Caki2 (cell line): ENCODE measurements at regions not wholly inside any gene's neighbourhood (a gene's known extent, or its start where the extent isn't known, plus 50 kb on each side); places are given as distances from the start of the nearest gene placed in this dataset.

Source experiments
- DNase-seq: peaks from one replicate; pipeline ENCODE4 v3.0.0-alpha.2; 2015; ENCODE audit warnings: low read depth
- in situ Hi-C: cut with HindIII; loops from 2 replicates; pipeline ENCODE4 v1.10.0; 2016; ENCODE audit warnings: low sequenced_read_pairs, low pct_unique_long_range_greater_than_20kb, mixed read lengths

DNA sequence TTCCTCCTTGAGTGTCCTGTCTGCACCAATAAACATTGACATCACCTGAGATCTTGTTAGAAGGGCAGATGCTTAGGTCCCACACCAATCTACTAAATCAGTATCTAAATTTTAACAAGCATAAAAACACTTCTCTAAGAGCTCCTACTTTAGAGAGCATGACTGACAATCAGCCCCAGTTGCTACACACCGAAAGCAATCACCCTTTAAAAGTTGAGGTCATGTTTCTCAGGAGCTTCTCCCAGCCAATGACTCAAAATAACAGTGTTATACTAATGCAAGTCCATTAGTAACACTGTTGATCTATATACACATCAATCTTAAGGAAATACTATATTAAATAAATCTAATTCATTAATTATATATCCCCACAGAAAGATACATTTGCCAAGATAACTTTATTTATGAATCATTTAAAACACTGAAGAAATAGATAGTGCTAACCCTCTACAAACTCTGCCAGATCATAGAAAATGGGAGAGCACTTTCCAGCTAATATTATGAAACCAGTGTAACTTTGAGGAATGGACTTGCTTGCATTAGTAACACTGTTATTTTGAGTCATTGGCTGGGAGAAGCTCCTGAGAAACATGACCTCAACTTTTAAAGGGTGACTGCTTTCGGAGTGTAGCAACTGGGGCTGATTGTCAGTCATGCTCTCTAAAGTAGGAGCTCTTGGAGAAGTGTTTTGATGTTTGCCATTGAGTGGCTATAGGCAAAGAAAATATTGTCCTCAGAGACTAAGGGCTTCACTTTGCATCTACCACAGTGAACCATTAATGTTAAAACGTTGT, 109.8 kb upstream of the HDX start:
- in situ Hi-C loops: no loop called here
- DNase-seq: peak; percentile 1

DNA sequence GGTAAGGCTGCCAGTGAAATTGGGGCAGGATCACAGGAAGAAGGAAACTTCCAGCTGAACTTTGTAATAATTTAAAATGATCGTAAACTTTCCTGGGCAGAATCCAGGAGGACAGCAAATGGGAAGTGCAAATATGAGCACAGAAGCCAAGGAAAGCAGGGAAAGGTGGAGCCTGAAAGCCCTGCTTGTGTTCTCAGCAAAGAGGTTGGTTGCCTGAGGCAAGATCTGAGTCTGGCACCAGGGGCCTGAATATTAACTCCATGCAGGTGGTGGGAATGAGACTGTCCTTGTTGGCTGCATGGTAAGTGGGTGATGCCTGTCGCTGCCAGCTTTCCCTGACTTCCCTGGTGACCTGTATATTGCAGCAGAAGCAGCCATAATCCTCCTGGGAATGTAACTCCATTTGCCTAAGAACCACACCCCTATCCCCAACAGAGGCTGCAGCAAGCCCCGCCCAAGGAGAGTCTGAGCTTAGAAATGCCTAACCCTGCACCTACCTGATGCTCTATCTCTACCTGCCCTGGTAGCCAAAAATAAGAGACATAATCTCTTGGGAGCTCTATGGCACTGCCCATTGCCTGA, 132.0 kb upstream of the HDX start:
- DNase-seq: no peak
- in situ Hi-C loops: no loop called here

DNA sequence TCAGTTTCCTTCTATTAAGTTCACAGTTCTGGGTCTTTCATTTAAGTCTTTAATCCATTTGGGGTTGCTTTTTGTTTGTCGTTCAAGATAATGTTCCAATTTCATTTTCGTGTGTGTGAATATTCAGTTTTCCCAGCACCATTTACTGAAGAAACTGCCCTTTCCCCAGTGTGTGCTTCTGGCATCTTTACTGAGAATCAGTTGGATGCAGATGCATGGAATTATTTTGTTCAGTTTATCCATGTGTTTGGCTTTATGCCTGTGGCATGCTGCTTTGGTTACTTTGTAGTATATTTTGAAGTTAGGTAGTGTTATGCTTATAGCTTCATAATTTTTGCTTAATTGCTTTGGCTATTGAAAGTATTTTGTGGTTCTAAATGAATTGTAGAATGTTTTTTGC, 163.8 kb upstream of the HDX start:
- in situ Hi-C loops: no loop called here
- no peak for DNase-seq

DNA sequence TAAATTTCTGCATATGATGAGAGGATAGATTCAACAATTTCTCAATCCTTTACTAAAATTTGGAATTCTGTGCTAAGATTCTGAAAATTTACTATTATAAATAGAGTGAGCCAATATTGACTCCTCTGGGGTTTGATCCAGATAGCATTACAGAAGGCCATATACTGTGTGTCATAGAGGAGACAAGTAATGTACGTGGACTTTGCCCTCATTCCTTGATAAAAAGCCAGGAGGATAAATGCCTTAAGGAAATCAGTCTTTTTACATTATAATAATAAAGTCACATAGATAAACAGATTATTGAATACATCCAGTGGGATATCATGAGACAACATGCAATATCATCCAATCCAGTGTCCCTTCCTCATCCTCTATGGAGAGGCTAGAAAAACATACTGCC, 188.0 kb upstream of the HDX start:
- in situ Hi-C loops: no loop called here
- no peak for DNase-seq

GRCh38 chrX:84709987-84710386, 207.7 kb upstream of the HDX start:
- DNase-seq: no peak
- in situ Hi-C loops: no loop called here

- in situ Hi-C loops: no loop called here
- DNase-seq: no peak
Observed at GRCh38 chrX:84710611-84711010, 208.4 kb upstream of the HDX start.

- DNase-seq: no peak
- in situ Hi-C loops: no loop called here
Observed at GRCh38 chrX:84712621-84713020, 210.4 kb upstream of the HDX start.

GRCh38 chrX:84715315-84715714, 213.1 kb upstream of the HDX start:
- DNase-seq: no peak
- in situ Hi-C loops: no loop called here

DNA sequence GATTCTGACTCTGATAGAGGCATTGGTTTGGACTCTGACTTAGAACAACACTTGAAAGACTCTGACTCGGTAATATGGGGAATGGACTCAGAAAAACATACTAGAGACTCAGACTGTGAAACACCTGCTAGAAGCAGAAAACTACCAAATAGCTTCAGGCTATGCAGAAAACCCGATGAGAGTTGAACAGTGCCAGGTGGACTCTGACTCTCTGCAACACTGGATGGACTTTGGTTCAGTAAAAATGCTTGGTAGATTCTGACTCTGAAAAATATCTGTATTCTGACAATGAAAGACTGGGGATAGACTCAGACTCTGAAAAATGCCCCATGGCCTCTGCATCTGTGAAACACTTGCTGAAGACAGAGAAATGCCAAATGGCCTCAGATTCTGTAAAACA, 215.1 kb upstream of the HDX start:
- DNase-seq: no peak
- in situ Hi-C loops: no loop called here

GRCh38 chrX:84721416-84721815, 219.2 kb upstream of the HDX start:
- in situ Hi-C loops: no loop called here
- no peak for DNase-seq

DNA sequence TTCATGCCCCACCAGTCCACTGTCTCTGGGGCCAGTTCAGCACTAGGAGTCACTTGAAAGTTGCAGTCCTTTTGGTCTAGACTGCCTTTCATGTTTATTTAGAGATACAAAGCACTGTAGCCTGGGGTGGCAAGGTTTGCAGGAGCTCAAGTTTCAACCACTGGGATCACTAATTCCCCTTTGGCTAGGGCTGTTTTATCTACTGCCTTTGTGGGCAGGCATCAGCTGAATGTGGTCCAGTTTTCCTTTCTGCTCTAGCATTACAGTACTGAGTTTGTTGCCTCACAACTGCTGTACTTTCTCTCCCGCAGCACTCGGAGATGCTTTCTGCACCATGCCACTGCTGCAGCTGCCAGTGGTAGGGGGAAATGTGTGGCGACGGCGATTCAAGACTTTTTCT, 222.3 kb upstream of the HDX start:
- no peak for DNase-seq
- in situ Hi-C loops: no loop called here

GRCh38 chrX:84729408-84729807, 227.2 kb upstream of the HDX start:
- DNase-seq: no peak
- in situ Hi-C loops: no loop called here

- in situ Hi-C loops: no loop called here
- peak; percentile 27 for DNase-seq
Observed at GRCh38 chrX:84729809-84730208, 227.6 kb upstream of the HDX start.

- DNase-seq: no peak
- in situ Hi-C loops: no loop called here
Observed at GRCh38 chrX:84735025-84735424, 232.8 kb upstream of the HDX start.

DNA sequence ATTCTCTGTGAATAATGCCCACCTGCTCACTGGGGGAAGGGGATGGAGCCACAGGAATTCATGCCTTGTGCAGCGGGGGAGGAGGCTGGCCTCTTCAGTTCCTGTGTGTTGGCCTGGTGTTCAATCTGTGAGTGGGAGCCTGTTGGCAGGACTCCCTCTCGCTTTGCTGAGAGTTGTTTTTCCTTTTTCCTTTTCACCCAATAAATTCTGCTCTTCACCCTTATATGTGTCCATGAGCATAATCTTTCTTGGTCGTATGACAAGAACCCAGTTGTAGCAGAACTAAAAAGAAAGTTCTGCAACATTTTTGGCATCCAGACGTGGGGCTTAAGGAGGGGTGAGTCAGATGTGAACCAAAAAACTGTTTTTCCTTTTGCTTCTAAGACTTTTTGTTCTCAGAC, 235.2 kb upstream of the HDX start:
- in situ Hi-C loops: no loop called here
- DNase-seq: no peak

GRCh38 chrX:84747516-84747915, 245.3 kb upstream of the HDX start:
- in situ Hi-C loops: no loop called here
- no peak for DNase-seq

DNA sequence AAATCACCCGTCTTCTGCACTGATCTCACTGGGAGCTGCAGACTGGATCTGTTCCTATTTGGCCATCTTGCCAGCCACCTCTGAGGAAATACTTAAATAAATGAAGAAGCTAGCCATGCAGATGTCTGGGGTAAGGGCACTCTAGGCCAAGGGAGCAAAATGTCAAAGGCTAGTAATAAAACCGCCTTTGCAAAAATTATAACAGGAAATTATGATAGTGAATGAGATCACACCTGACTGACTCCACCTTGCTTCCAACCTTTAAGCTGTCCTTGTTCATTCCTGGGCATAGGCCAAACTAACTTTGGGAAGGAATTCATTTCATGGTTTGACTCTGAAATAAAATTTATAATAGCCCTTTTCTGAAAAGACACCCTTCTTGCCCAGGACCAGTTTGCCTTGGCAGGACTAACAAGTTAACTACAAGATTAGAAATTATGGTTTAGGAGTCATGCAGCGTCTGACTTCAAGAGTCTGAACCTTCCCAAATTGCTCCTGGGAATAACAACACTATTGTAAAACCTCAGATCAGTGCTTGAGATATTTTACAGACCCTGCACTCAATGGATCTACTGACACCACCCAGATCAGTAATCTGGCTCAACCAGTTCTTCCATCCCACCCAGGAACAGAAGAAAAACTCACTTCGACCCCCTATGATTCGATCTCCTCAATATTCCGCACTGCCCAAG, 246.9 kb upstream of the HDX start:
- in situ Hi-C loops: no loop called here

DNA sequence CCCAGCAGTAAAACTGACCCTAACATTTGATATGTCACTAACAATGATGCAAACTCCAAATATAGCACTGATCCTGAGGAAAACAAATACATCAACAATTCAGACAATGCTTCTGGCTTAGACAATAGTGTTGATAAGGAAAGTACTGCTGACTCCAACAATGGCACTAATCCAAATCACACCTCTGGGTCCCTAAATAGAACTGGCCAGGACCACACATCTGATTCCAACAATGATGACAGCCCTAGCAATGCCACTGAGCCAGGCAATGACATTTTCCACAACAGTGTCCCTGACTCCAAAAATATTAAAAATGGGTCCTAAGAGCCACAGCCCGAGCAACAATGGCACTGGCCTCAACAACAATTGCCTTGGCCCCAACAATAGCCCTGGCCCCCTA, 243.1 kb upstream of the APOOL start:
- in situ Hi-C loops: no loop called here
- no peak for DNase-seq

More for the DNA sequence above, 246.9 kb upstream of the HDX start:
- DNase-seq: no peak

GRCh38 chrX:84796321-84796720, 207.4 kb upstream of the APOOL start:
- DNase-seq: no peak
- in situ Hi-C loops: no loop called here

- no peak for DNase-seq
- in situ Hi-C loops: no loop called here
Observed at GRCh38 chrX:84830836-84831235, 172.8 kb upstream of the APOOL start.
